ENCODE measurements at regions not wholly inside any gene's neighbourhood (a gene's known extent, or its start where the extent isn't known, plus 50 kb on each side); places are given as distances from the start of the nearest gene placed in this dataset.
A peak's percentile ranks its signal among the peaks of the same experiment; 100 is the strongest.
"Not testable (repeated sequence)": the region's sequence is repeated elsewhere in the genome, so short reads cannot be mapped to it uniquely, and the experiment has no call there.

DNA sequence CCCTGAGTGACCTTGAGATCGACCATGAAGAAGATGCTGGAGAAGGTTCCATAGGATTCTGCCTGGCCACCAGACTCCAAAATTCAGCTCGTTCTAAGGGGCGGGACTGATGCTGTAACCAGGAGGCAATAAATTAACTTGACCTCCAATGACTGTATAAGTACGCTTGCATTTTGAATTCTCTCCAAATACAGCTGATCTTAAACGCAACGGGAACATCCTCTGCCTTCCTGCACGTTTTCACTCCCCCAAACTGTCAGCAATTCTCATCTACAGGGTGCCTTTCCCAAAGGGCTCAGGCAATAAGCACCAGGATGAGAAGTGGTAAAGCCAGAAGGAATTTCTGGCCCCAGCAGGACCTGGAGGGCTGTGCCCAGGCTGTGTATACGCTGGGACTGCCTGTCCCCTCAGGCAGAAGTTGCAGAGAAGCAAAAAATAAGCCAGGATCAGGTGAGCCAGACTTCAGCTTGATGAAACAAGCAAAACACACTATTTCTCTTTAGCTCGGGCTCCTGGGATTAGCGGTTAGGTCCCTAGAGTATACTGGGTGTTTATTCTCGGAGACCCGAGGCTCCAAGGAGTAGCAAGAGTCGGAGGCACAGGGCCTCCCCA lies 124.8 kb downstream of the LRIG2 start:
- no peak overlapping the region for H3K27ac ChIP-seq
- TF ChIP-seq, protein P1, sequence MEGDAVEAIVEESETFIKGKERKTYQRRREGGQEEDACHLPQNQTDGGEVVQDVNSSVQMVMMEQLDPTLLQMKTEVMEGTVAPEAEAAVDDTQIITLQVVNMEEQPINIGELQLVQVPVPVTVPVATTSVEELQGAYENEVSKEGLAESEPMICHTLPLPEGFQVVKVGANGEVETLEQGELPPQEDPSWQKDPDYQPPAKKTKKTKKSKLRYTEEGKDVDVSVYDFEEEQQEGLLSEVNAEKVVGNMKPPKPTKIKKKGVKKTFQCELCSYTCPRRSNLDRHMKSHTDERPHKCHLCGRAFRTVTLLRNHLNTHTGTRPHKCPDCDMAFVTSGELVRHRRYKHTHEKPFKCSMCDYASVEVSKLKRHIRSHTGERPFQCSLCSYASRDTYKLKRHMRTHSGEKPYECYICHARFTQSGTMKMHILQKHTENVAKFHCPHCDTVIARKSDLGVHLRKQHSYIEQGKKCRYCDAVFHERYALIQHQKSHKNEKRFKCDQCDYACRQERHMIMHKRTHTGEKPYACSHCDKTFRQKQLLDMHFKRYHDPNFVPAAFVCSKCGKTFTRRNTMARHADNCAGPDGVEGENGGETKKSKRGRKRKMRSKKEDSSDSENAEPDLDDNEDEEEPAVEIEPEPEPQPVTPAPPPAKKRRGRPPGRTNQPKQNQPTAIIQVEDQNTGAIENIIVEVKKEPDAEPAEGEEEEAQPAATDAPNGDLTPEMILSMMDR (conservative IDR thresholded peaks at IDR 0.05), result no peak

DNA sequence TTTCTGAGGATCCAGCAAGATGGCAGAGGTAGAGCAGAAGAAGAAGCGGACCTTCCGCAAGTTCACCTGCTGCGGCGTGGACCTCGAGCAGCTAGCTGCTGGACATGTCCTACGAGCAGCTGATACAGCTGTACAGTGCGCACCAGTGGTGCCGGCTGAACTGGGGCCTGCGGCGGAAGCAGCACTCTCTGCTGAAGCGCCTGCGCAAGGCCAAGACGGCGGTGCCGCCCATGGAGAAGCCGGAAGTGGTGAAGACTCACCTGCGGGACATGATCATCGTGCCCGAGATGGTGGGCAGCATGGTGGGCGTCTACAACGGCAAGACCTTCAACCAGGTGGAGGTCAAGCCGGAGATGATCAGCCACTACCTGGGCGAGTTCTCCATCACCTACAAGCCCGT lies 125.8 kb downstream of the LRIG2 start:
- no peak overlapping the region for H3K27ac ChIP-seq
- TF ChIP-seq, protein P1 (conservative IDR thresholded peaks at IDR 0.05), result no peak

DNA sequence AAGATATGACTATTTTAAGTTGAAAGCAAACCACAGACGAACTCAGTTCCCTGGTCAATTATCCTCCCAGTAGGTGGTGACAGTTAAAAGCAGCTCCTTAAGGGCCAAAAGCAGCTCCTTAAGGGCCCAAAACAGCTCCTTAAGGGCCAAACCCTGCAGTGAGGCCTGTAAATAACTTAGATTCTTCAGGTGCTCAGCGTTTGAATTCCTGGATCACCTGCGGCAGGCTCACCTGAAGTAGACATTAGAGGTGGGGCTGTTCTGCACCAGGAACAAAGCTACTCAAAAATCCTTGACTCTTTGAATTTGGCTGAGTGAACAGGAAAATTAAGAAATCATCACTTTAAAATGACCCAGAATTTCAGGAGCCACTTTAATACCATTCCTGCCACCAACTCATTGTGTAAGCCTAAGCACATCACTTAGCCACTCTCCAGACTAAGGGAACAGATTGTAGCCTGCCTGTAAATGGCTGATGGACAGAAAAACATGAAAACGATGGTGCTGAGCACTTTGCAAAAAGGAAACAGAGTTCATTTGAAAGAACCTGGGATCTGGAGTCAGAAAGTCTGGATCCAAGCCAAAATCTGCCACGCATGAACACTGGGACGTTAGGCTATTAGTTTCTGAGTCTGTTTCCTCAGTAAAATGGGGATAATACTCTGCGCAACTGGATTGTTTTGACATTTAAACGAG lies 126.9 kb downstream of the LRIG2 start:
- TF ChIP-seq, protein P1 (conservative IDR thresholded peaks at IDR 0.05), result no peak
- peak overlapping the region; percentile 25 for H3K27ac ChIP-seq

DNA sequence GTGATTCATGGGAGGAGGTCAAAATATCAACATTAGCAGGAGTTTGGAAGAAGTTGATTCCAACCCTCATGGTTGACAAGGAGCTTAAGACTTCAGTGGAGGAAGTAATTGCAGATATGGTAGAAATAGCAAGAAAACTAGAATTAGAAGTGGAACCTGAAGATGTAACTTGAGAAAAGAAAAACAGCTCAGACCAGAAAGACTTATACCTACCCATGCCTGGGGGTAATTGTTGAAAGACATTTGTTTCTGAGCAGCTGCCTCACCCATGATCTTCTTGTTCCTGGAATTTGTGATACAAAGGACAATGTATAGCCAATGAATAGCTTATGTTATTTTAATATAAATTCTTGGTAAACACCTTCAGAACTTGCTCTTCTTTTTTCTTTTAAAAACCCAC lies 128.6 kb downstream of the LRIG2 start:
- no peak overlapping the region for H3K27ac ChIP-seq
- TF ChIP-seq, protein P1 (conservative IDR thresholded peaks at IDR 0.05), result no peak

DNA sequence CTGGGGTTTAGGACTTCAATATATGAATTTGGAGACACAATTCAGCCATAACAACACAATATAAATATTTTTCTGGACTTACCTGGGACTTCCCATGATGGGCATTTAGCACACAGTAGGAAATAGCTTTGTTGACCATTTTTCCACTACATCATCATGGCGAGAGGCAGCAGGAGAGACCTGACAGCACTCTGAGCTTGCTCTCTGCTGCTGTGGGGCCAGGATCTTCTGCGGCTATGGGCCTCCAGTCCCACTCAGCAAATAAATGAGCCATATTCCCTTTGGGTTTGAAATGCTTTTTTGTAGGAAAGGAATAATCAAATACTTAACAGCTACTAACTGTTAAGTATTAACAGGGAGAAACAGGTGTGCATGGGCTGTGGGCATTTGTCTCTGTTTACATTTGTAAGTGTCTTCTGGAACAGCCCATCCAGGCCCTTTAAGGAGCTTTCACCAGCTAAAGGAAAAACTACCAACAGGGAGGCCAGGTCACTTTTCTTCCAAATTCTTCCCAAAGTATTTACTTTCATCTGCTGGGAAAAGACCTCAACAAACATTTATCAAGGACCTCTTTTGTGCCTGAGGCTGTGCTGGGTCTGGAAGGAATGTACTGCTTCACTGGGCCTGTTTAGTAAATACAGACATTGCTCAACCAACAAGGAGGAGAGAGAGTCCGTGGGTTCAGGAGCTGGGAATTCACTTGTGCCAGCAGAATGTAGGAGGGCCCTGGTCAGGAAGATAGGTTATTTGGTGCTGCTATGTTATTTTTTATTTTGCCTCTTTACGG lies 133.2 kb downstream of the LRIG2 start:
- H3K27ac ChIP-seq, result no peak overlapping the region
- TF ChIP-seq, protein P1 (conservative IDR thresholded peaks at IDR 0.05), result no peak

DNA sequence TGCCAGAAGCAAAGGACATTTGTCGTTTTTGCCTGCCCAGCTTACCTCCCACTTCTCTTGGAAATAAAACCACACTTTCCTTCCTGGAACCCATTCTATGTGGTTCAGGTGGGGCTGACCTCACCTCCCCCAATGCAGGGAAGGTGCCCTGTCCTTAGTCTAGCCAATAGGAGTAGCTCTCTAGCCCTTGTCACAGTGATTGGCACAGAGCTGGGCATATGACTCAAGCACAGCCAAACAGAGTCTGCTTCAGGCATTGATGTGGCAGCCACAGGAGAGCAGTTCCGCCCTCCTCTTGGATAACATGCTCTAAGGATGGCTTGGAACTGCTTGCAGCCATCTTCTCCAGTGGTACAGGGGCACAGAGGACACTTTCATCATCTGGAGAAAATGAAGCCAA lies 134.0 kb downstream of the LRIG2 start:
- no peak overlapping the region for H3K27ac ChIP-seq
- TF ChIP-seq, protein P1 (conservative IDR thresholded peaks at IDR 0.05), result no peak

DNA sequence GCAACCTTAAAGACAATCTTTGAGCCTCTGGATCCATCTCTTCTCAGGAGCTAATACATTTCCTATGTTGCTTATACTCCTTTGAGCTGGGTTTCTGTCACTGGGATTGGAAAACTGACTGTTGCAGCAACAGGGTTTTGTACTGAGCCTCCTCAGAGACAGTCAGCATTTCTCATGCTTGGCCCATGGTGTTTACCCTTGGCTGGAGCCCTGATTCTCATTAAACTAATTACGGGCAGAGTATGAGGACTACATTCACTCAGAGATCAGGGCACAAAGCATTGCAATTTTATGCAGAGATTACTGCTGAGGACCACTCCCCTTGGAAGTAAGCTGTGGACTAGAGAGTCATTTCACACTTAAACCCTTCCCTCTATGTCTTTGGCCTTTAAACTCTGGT lies 134.5 kb downstream of the LRIG2 start:
- no peak overlapping the region for H3K27ac ChIP-seq
- TF ChIP-seq, protein P1 (conservative IDR thresholded peaks at IDR 0.05), result no peak

DNA sequence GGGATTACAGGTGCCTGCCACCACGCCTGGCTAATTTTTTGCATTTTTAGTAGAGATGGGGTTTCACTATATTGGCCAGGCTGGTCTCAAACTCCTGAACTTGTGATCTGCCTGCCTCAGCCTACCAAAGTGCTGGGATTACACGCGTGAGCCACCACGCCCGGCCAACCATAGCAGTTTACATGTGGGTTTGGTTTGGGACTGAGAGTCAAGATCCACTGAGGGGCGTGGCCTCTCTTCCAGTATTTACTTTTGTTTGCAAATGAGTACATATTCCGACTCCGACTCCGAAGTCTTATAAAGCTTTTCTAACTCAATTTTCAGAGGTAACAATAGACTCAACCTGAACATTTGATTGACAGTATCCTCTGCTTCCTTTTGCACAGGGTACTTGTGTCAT lies 135.4 kb downstream of the LRIG2 start:
- not testable (repeated sequence) for H3K27ac ChIP-seq
